H1 (cell line): ENCODE measurements at regions not wholly inside any gene's neighbourhood (a gene's known extent, or its start where the extent isn't known, plus 50 kb on each side); places are given as distances from the start of the nearest gene placed in this dataset.

Experiments
- CTCF ChIA-PET: fragments of 300-600 bp; sonication (Branson Sonifier 250); formaldehyde crosslinking; loops from one replicate; lab custom pipeline; 2021; ENCODE audit not compliant: partially characterized antibody; lab: Charles Lee
- POLR2A ChIA-PET: fragments of 300-600 bp; sonication (Branson Sonifier 250); formaldehyde crosslinking; loops from one replicate; lab custom pipeline; 2021; ENCODE audit warnings: inconsistent platforms; ENCODE audit not compliant: partially characterized antibody; lab: Charles Lee
- DNase-seq, 2 experiments: peaks; one replicate each; pipeline versions ENCODE4 v3.0.0 to v3.0.0-alpha.2; 2010 to 2022; ENCODE audit warnings: low spot score in 2 of 2, low read depth in 1 of 2, mixed read lengths in 1 of 2
- FAIRE-seq: peaks from 2 replicates; lab custom pipeline; 2011; peaks lifted over from hg19 to GRCh38; lab: Jason Lieb, UNC
- H2AFZ ChIP-seq: 2 replicates; pipeline ENCODE4 v1.8.1; 2012; ENCODE audit warnings: low read length, inconsistent platforms
- H2AK5ac ChIP-seq: 2 replicates; pipeline ENCODE4 v1.6.1; 2013; ENCODE audit warnings: low read depth, low read length
- H2BK120ac ChIP-seq: replicated peaks from 2 replicates; pipeline ENCODE3; 2013; ENCODE audit warnings: low read depth, low read length, inconsistent platforms
- H2BK12ac ChIP-seq: 2 replicates; pipeline ENCODE4 v1.6.1; 2013; ENCODE audit warnings: low read depth, low read length
- H2BK15ac ChIP-seq: 2 replicates; pipeline ENCODE4 v1.6.1; 2013; ENCODE audit warnings: low read length
- H2BK20ac ChIP-seq: 2 replicates; pipeline ENCODE4 v1.6.1; 2013; ENCODE audit warnings: low read length
- H2BK5ac ChIP-seq: 2 replicates; pipeline ENCODE4 v1.6.1; 2013; ENCODE audit warnings: low read depth, low read length
- H3K14ac ChIP-seq: 2 replicates; pipeline ENCODE4 v1.6.1; 2013; ENCODE audit warnings: inconsistent platforms; ENCODE audit not compliant: insufficient read length
- H3K18ac ChIP-seq: 2 replicates; pipeline ENCODE4 v1.6.1; 2013; ENCODE audit warnings: low read length; ENCODE audit errors: extremely low read depth
- H3K23ac ChIP-seq: 2 replicates; pipeline ENCODE4 v1.6.1; 2013; ENCODE audit warnings: inconsistent platforms; ENCODE audit not compliant: insufficient read length
- H3K23me2 ChIP-seq: 2 replicates; pipeline ENCODE4 v1.6.1; 2013; ENCODE audit warnings: low read depth, low read length
- H3K27ac ChIP-seq: 2 replicates; pipeline ENCODE4 v1.6.1; 2011; ENCODE audit warnings: low read depth, low read length, inconsistent platforms
- H3K27me3 ChIP-seq, 4 experiments: replicated peaks in 1 of 4; 1 replicate in 1 of 4; 2 replicates in 3 of 4; pipeline versions ENCODE4 v1.6.1 to v1.8.1; 2011 to 2013; ENCODE audit warnings: low read length in 3 of 4, mild to moderate bottlenecking in 3 of 4, inconsistent platforms in 2 of 4, mixed read lengths in 2 of 4, moderate library complexity in 1 of 4; ENCODE audit not compliant: control insufficient read depth in 3 of 4, insufficient read depth in 3 of 4; ENCODE audit errors: extremely low read depth in 1 of 4
- H3K36me3 ChIP-seq, 4 experiments: 2 replicates each; pipeline versions ENCODE4 v1.6.1 to v1.8.1; 2011 to 2013; ENCODE audit warnings: mild to moderate bottlenecking in 4 of 4, low read length in 3 of 4, moderate library complexity in 2 of 4, control low read depth in 1 of 4, inconsistent platforms in 1 of 4; ENCODE audit not compliant: insufficient read depth in 4 of 4, control insufficient read depth in 2 of 4
- H3K4ac ChIP-seq: replicated peaks from 2 replicates; pipeline ENCODE3; 2013; ENCODE audit warnings: low read length, low read depth, mixed read lengths, inconsistent platforms; ENCODE audit not compliant: insufficient read length
- H3K4me1 ChIP-seq, 4 experiments: replicated peaks in 1 of 4; 1 replicate in 1 of 4; 2 replicates in 3 of 4; pipeline versions ENCODE4 v1.6.1 to v1.8.1; 2011 to 2013; ENCODE audit warnings: low read length in 3 of 4, inconsistent platforms in 2 of 4, mixed read lengths in 1 of 4; ENCODE audit not compliant: insufficient read depth in 4 of 4, control insufficient read depth in 3 of 4
- H3K4me2 ChIP-seq, 2 experiments: 2 replicates each; pipeline versions ENCODE4 v1.6.1 to v1.8.1; 2011 to 2013; ENCODE audit warnings: low read depth in 2 of 2, low read length in 2 of 2, control low read depth in 1 of 2, inconsistent platforms in 1 of 2, mild to moderate bottlenecking in 1 of 2; ENCODE audit not compliant: insufficient read depth in 1 of 2
- H3K4me3 ChIP-seq, 4 experiments: fragments of 200-600, 300-600 bp in 1 of 4; sonication (generic), shearing (Covaris generic), sonication (Bioruptor Twin) in 1 of 4; 2 replicates each; pipeline versions ENCODE4 v1.5.1 to v1.8.1; 2011 to 2016; ENCODE audit warnings: low read length in 4 of 4, low read depth in 3 of 4, control low read depth in 2 of 4, inconsistent platforms in 2 of 4, mild to moderate bottlenecking in 2 of 4, mixed read lengths in 1 of 4, moderate library complexity in 1 of 4; ENCODE audit not compliant: insufficient read depth in 2 of 4; ENCODE audit errors: extremely low read depth in 1 of 4
- H3K56ac ChIP-seq: replicated peaks from 2 replicates; pipeline ENCODE3; 2013; ENCODE audit warnings: low read depth, mild to moderate bottlenecking, mixed read lengths, low read length, inconsistent platforms; ENCODE audit not compliant: insufficient read length
- H3K79me1 ChIP-seq: 2 replicates; pipeline ENCODE4 v1.6.1; 2013; ENCODE audit warnings: low read depth, low read length, control low read depth
- H3K79me2 ChIP-seq, 2 experiments: 2 replicates each; pipeline versions ENCODE4 v1.6.1 to v1.8.1; 2012 to 2013; ENCODE audit warnings: low read length in 2 of 2, mild to moderate bottlenecking in 2 of 2, inconsistent platforms in 1 of 2; ENCODE audit not compliant: insufficient read depth in 2 of 2, control insufficient read depth in 1 of 2
- H3K9ac ChIP-seq, 4 experiments: replicated peaks in 1 of 4; 1 replicate in 1 of 4; 2 replicates in 3 of 4; pipeline versions ENCODE4 v1.6.1 to v1.8.1; 2011 to 2013; ENCODE audit warnings: low read depth in 3 of 4, low read length in 3 of 4, control low read depth in 2 of 4, mild to moderate bottlenecking in 2 of 4, moderate library complexity in 2 of 4, inconsistent platforms in 1 of 4; ENCODE audit errors: extremely low read depth in 1 of 4
- H3K9me3 ChIP-seq, 2 experiments: 2 replicates each; pipeline versions ENCODE4 v1.6.1 to v1.8.1; 2012 to 2013; ENCODE audit warnings: mild to moderate bottlenecking in 2 of 2, moderate library complexity in 2 of 2, control low read depth in 1 of 2, inconsistent platforms in 1 of 2, low read depth in 1 of 2, low read length in 1 of 2, mixed read lengths in 1 of 2; ENCODE audit not compliant: insufficient read depth in 2 of 2
- H4K20me1 ChIP-seq, 2 experiments: replicated peaks in 1 of 2; 2 replicates each; pipeline versions ENCODE3 to v1.8.1; 2011 to 2013; ENCODE audit warnings: inconsistent platforms in 2 of 2, low read length in 2 of 2, mild to moderate bottlenecking in 1 of 2; ENCODE audit not compliant: insufficient read depth in 2 of 2, control insufficient read depth in 1 of 2
- H4K5ac ChIP-seq: 2 replicates; pipeline ENCODE4 v1.6.1; 2013; ENCODE audit warnings: low read length, low read depth, mixed read lengths, inconsistent platforms; ENCODE audit not compliant: insufficient read length
- H4K8ac ChIP-seq: 2 replicates; pipeline ENCODE4 v1.8.0; 2013; ENCODE audit warnings: mild to moderate bottlenecking, moderate library complexity, low read length, inconsistent platforms; ENCODE audit not compliant: insufficient read depth; ENCODE audit errors: extremely low read depth
- H4K91ac ChIP-seq: replicated peaks from 2 replicates; pipeline ENCODE3; 2013; ENCODE audit warnings: low read length, mixed read lengths, inconsistent platforms; ENCODE audit not compliant: insufficient read length
- FOSL1 ChIP-seq: IDR thresholded peaks from 2 replicates; pipeline ENCODE4 v1.6.1; 2011; ENCODE audit warnings: mild to moderate bottlenecking, low read depth, low read length, moderate library complexity; ENCODE audit not compliant: insufficient read depth
- HDAC2 ChIP-seq, 2 experiments: fragments of 300-600 bp in 1 of 2; sonication (generic) in 1 of 2; IDR thresholded peaks; 2 replicates each; pipeline ENCODE4 v1.6.1; 2011 to 2012; ENCODE audit warnings: low read depth in 2 of 2, low read length in 2 of 2, mild to moderate bottlenecking in 2 of 2, moderate library complexity in 2 of 2, borderline replicate concordance in 1 of 2, inconsistent platforms in 1 of 2
- RAD21 ChIP-seq, 2 experiments: IDR thresholded peaks in 1 of 2; conservative IDR thresholded peaks in 1 of 2; 2 replicates each; pipeline ENCODE4 v1.6.1; 2011; ENCODE audit warnings: low read depth in 2 of 2, low read length in 2 of 2, improper control_type of control experiment in 1 of 2, inconsistent platforms in 1 of 2, mild to moderate bottlenecking in 1 of 2, moderate library complexity in 1 of 2
- SP1 ChIP-seq: IDR thresholded peaks from 2 replicates; pipeline ENCODE4 v1.6.1; 2011; ENCODE audit warnings: low read depth, low read length
- ZNF274 ChIP-seq: IDR thresholded peaks from 2 replicates; pipeline ENCODE4 v1.7.0; 2012; ENCODE audit warnings: low read length, borderline replicate concordance; ENCODE audit errors: extremely low read depth
- WGBS, 2 experiments: shearing (Covaris generic) in 1 of 2; methylation state at CpG; one replicate each; pipeline versions ENCODE4 v1.1.6 to v1.1.7; 2013 to 2015; ENCODE audit warnings: low lambda C conversion rate in 2 of 2, mixed read lengths in 2 of 2, inconsistent platforms in 1 of 2, low coverage in 1 of 2, missing lambda C conversion rate in 1 of 2; ENCODE audit not compliant: insufficient replicate concordance in 2 of 2, insufficient coverage in 1 of 2, insufficient read length in 1 of 2; ENCODE audit errors: extremely low coverage in 1 of 2, missing lambda C conversion rate in 1 of 2; 5-methylcytosine and 5-hydroxymethylcytosine counted together

GRCh38 chr2:21966139-21966538 is 842.4 kb downstream of the TDRD15 start:
- H3K36me3 ChIP-seq = no peaks in the 10 kb centered on the region
- no peak overlapping the region for H4K8ac ChIP-seq
- no peaks in the 10 kb centered on the region for H4K20me1 ChIP-seq
- H3K79me2 ChIP-seq = no peaks in the 10 kb centered on the region
- WGBS, 2 experiments = 96% methylated on average over 5 of the region's 5 CpGs; no CpG with 5 or more reads in 1 of the 2 experiments
- H2BK12ac ChIP-seq = no peak overlapping the region
- H2BK20ac ChIP-seq = no peak overlapping the region
- no peaks in the 10 kb centered on the region for H3K23me2 ChIP-seq
- no peak overlapping the region for H4K5ac ChIP-seq
- no peak overlapping the region for H3K9ac ChIP-seq
- no peak overlapping the region for H3K18ac ChIP-seq
- no peak overlapping the region for H3K14ac ChIP-seq
- H4K91ac ChIP-seq = no peak overlapping the region
- CTCF ChIA-PET = interaction anchor here (0.6 kb wide), 2 partner anchors 390 to 806 kb away, joined by 3 read pairs; no protein-coding TSS in a partner anchor
- no peak overlapping the region for H3K23ac ChIP-seq
- no peak overlapping the region for H3K56ac ChIP-seq
- no peak overlapping the region for H2BK15ac ChIP-seq
- H3K27ac ChIP-seq = no peak overlapping the region
- H2AK5ac ChIP-seq = no peak overlapping the region
- H3K4me3 ChIP-seq = no peak overlapping the region
- H2BK5ac ChIP-seq = no peak overlapping the region
- H2BK120ac ChIP-seq = no peak overlapping the region
- no peaks in the 10 kb centered on the region for H3K9me3 ChIP-seq
- no peak overlapping the region for H2AFZ ChIP-seq
- POLR2A ChIA-PET = no interaction called here
- H3K4me2 ChIP-seq = no peak overlapping the region
- no peak overlapping the region for H3K4ac ChIP-seq
- DNase-seq (no peak), FAIRE-seq (no peak)
- H3K4me1 ChIP-seq = no peaks in the 10 kb centered on the region
- no peaks in the 10 kb centered on the region for H3K79me1 ChIP-seq
- no peaks in the 10 kb centered on the region for H3K27me3 ChIP-seq
- TF ChIP-seq HDAC2 (IDR thresholded peaks at IDR 0.05; ENCODE audit: borderline replicate concordance in 1 of 2, low read depth in 2 of 2, low read length in 2 of 2) (no peak), FOSL1 (no peak), ZNF274 (no peak), RAD21 (IDR thresholded peaks at IDR 0.05 in 1 of 2, conservative IDR thresholded peaks at IDR 0.05 in 1 of 2; ENCODE audit: low read depth in 2 of 2, low read length in 2 of 2) (no peak), SP1 (no peak)
